ENCODE measurements at regions not wholly inside any gene's neighbourhood (a gene's known extent, or its start where the extent isn't known, plus 50 kb on each side); places are given as distances from the start of the nearest gene placed in this dataset.

GRCh38 chr11:105241136-105241535 lies 101.6 kb upstream of the CARD18 start:
- no peaks in the 10 kb centered on the region for H3K4me1 Mint-ChIP-seq
- H3K4me3 Mint-ChIP-seq, result no peak overlapping the region
- peaks cover 11% of the 10 kb centered on the region for H3K27me3 Mint-ChIP-seq
- no peaks in the 10 kb centered on the region for H3K9me3 Mint-ChIP-seq
- H3K27ac Mint-ChIP-seq, result no peak overlapping the region
- no peaks in the 10 kb centered on the region for H3K36me3 Mint-ChIP-seq

- H3K4me1 Mint-ChIP-seq, result no peaks in the 10 kb centered on the region
- H3K4me3 Mint-ChIP-seq, result no peak overlapping the region
- H3K36me3 Mint-ChIP-seq, result no peaks in the 10 kb centered on the region
- no peaks in the 10 kb centered on the region for H3K9me3 Mint-ChIP-seq
- H3K27me3 Mint-ChIP-seq, result peaks cover 11% of the 10 kb centered on the region
- no peak overlapping the region for H3K27ac Mint-ChIP-seq
Observed at GRCh38 chr11:105236664-105237063, 97.1 kb upstream of the CARD18 start.

- Mint-ChIP-seq H3K4me1 (no peaks in the 10 kb centered on the region), H3K27ac (no peak overlapping the region), H3K27me3 (peaks cover 8% of the 10 kb centered on the region), H3K4me3 (no peak overlapping the region), H3K36me3 (no peaks in the 10 kb centered on the region), H3K9me3 (no peaks in the 10 kb centered on the region)
Observed at GRCh38 chr11:105233285-105233684, 93.7 kb upstream of the CARD18 start.

DNA sequence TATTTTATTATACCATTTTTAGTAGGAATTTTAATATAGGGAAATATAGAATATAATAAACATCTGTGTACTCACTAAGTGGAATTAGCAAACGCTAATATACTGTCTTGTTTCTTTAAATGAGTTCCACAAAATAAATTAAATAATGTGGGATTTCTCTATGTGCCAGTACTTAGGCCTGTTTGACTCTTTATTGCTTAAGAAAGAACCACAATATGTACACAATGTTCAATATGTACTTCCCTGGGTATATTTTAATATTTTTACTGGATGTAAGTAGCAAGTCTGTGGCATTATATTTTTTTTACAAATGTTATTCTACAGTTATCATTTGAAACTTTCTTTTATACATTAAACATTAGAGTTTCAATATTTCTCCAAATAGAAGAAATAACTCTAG lies 92.5 kb upstream of the CARD18 start:
- Mint-ChIP-seq H3K9me3 (no peaks in the 10 kb centered on the region), H3K27me3 (peaks cover 8% of the 10 kb centered on the region), H3K4me3 (no peak overlapping the region), H3K4me1 (no peaks in the 10 kb centered on the region), H3K36me3 (no peaks in the 10 kb centered on the region), H3K27ac (no peak overlapping the region)

DNA sequence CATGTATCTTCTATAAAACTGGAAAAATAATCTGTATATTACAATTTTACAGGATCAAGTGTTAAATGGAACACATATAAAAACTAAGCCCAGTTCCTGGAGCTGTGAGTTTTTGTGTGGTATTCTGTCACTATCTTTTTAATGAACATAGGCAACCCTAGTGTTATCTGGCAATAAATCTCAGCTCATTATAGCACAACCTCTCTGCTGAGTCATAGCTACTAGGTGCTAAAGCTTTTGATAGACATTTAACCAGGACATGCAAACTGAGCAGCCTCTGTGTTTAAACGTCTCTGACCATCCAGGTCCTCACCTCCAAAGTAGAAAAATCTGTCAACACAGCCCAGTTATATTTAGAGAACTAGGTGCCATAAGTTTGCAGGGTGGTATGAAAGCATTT lies 91.0 kb upstream of the CARD18 start:
- Mint-ChIP-seq H3K27ac (no peak overlapping the region), H3K36me3 (no peaks in the 10 kb centered on the region), H3K27me3 (peaks cover 4% of the 10 kb centered on the region), H3K4me1 (no peaks in the 10 kb centered on the region), H3K9me3 (no peaks in the 10 kb centered on the region), H3K4me3 (no peak overlapping the region)

DNA sequence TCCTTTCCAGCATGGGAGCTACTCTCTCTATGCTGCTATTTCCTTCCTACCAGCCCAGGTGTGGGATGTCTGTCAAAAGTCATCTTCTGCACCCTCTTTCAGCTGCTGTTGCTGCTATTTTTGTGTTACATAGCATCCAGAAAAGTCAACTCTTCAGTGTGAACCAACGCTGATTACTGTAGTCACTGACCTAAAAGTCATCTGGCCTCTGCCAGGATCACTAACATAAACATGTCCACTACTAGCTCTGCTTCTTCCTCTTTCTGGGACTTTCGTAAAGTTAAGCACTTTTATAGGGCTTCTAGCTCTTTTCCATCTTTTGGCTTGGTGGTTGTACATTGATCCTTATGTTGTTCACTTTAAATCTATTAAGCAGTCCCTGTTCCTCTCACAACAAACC lies 90.2 kb upstream of the CARD18 start:
- no peaks in the 10 kb centered on the region for H3K9me3 Mint-ChIP-seq
- no peaks in the 10 kb centered on the region for H3K36me3 Mint-ChIP-seq
- H3K4me1 Mint-ChIP-seq, result no peaks in the 10 kb centered on the region
- no peak overlapping the region for H3K27ac Mint-ChIP-seq
- H3K4me3 Mint-ChIP-seq, result no peak overlapping the region
- H3K27me3 Mint-ChIP-seq, result peaks cover 9% of the 10 kb centered on the region

DNA sequence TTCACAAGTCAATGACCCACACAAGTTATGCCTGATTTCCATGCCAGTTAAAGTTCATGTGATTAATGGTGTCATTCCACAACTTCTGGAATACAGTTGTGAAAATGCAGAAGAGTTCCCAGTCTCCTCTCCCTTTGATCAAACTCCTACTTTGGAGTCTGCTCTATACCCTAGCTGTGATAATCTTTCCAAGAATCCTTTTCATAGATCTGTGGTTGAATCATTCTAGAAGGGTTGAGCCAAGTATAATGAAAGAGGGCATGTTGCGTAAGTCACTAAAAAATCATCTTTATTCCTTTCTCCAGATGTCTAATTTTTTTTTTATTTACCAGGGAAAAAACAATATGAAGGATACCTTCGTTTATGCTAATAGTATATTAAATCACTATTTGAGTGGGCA lies 89.7 kb upstream of the CARD18 start:
- no peak overlapping the region for H3K4me3 Mint-ChIP-seq
- no peaks in the 10 kb centered on the region for H3K4me1 Mint-ChIP-seq
- H3K27ac Mint-ChIP-seq, result no peak overlapping the region
- peaks cover 9% of the 10 kb centered on the region for H3K27me3 Mint-ChIP-seq
- H3K36me3 Mint-ChIP-seq, result no peaks in the 10 kb centered on the region
- H3K9me3 Mint-ChIP-seq, result no peaks in the 10 kb centered on the region

DNA sequence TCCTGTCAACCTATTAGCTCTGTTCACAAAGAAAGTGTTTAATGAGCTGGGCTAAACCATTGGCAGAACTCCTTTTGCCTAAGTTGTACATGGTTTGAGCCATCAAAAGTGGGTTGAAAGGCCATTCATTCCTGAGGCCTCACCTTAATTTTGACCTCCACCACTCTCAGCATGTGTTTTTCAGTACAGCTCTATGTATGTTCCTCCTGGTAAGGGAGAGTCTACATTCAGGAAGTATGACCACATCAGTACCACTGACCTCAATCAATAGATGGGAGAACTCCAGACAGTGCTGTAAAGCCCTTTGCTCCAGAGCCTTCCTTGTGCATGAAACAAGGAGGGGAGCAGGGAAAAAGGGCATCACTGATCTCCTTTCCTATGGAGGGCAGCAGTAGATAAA lies 87.8 kb upstream of the CARD18 start:
- H3K4me3 Mint-ChIP-seq, result no peak overlapping the region
- no peaks in the 10 kb centered on the region for H3K36me3 Mint-ChIP-seq
- H3K27me3 Mint-ChIP-seq, result peaks cover 9% of the 10 kb centered on the region
- H3K4me1 Mint-ChIP-seq, result no peaks in the 10 kb centered on the region
- H3K9me3 Mint-ChIP-seq, result no peaks in the 10 kb centered on the region
- no peak overlapping the region for H3K27ac Mint-ChIP-seq

- no peak overlapping the region for H3K4me3 Mint-ChIP-seq
Observed at GRCh38 chr11:105226766-105227165, 87.2 kb upstream of the CARD18 start.

GRCh38 chr11:105226091-105226490 lies 86.5 kb upstream of the CARD18 start:
- Mint-ChIP-seq H3K4me1 (no peaks in the 10 kb centered on the region), H3K27me3 (peaks cover 9% of the 10 kb centered on the region), H3K36me3 (no peaks in the 10 kb centered on the region)

More at GRCh38 chr11:105226766-105227165, 87.2 kb upstream of the CARD18 start:
- Mint-ChIP-seq H3K27me3 (peaks cover 9% of the 10 kb centered on the region), H3K9me3 (no peaks in the 10 kb centered on the region), H3K36me3 (no peaks in the 10 kb centered on the region), H3K27ac (no peak overlapping the region), H3K4me1 (no peaks in the 10 kb centered on the region)

GRCh38 chr11:105224482-105225253 lies 85.1 kb upstream of the CARD18 start:
- no peak overlapping the region for H3K27ac Mint-ChIP-seq
- no peak overlapping the region for H3K4me3 Mint-ChIP-seq
- H3K9me3 Mint-ChIP-seq, result no peaks in the 10 kb centered on the region
- H3K4me1 Mint-ChIP-seq, result no peaks in the 10 kb centered on the region
- H3K27me3 Mint-ChIP-seq, result peaks cover 9% of the 10 kb centered on the region
- H3K36me3 Mint-ChIP-seq, result no peaks in the 10 kb centered on the region

More at GRCh38 chr11:105226091-105226490, 86.5 kb upstream of the CARD18 start:
- no peak overlapping the region for H3K27ac Mint-ChIP-seq
- no peaks in the 10 kb centered on the region for H3K9me3 Mint-ChIP-seq
- no peak overlapping the region for H3K4me3 Mint-ChIP-seq

DNA sequence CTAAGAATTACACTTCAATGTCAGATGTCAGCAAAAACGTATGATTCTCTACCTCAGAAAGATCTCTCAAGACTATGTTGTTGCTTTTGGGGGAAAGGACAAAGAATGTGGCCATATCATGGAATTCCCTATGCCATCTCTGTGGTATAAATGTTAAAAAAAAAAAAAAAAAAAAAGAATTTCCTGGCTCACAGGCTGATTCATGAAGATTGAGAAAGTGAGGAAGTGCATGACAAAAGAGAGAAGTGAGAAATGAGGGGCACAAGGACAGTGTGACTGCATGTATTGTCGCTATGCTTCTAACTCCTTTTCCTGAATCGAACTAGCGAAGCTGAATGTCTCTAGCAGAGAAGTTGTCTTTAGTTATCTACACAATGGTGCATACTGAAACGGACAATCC lies 80.6 kb upstream of the CARD18 start:
- no peak overlapping the region for H3K4me3 Mint-ChIP-seq

GRCh38 chr11:105219670-105220069 lies 80.1 kb upstream of the CARD18 start:
- Mint-ChIP-seq H3K27ac (no peak overlapping the region), H3K4me3 (no peak overlapping the region), H3K9me3 (no peaks in the 10 kb centered on the region), H3K36me3 (no peaks in the 10 kb centered on the region), H3K4me1 (no peaks in the 10 kb centered on the region), H3K27me3 (peaks cover 1% of the 10 kb centered on the region)

More for the DNA sequence above, 80.6 kb upstream of the CARD18 start:
- Mint-ChIP-seq H3K4me1 (no peaks in the 10 kb centered on the region), H3K36me3 (no peaks in the 10 kb centered on the region), H3K27ac (no peak overlapping the region), H3K9me3 (no peaks in the 10 kb centered on the region), H3K27me3 (peaks cover 4% of the 10 kb centered on the region)

DNA sequence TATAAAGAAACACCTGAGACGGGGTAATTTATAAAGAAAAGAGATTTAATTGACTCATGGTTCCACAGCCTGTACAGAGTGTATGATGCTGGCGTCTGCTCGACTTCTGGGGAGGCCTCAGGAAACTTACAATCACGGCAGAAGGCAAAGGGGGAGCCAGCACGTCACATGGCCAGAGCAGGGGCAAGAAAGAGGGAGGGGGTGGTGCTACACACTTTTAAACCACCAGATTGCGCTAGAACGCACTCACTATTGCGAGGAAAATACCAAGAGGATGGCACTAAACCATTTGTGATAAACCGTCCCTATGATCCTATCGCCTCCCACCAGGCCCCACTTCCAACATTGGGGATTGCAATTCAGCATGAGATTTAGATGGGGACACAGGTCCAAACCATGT lies 79.7 kb upstream of the CARD18 start:
- H3K9me3 Mint-ChIP-seq, result no peaks in the 10 kb centered on the region
- H3K4me1 Mint-ChIP-seq, result no peaks in the 10 kb centered on the region
- no peak overlapping the region for H3K4me3 Mint-ChIP-seq
- H3K27me3 Mint-ChIP-seq, result peaks cover 1% of the 10 kb centered on the region
- no peak overlapping the region for H3K27ac Mint-ChIP-seq
- H3K36me3 Mint-ChIP-seq, result no peaks in the 10 kb centered on the region

GRCh38 chr11:105215528-105215927 lies 76.0 kb upstream of the CARD18 start:
- Mint-ChIP-seq H3K27me3 (peaks cover 1% of the 10 kb centered on the region), H3K4me3 (no peak overlapping the region), H3K27ac (no peak overlapping the region), H3K36me3 (no peaks in the 10 kb centered on the region), H3K4me1 (no peaks in the 10 kb centered on the region), H3K9me3 (no peaks in the 10 kb centered on the region)

DNA sequence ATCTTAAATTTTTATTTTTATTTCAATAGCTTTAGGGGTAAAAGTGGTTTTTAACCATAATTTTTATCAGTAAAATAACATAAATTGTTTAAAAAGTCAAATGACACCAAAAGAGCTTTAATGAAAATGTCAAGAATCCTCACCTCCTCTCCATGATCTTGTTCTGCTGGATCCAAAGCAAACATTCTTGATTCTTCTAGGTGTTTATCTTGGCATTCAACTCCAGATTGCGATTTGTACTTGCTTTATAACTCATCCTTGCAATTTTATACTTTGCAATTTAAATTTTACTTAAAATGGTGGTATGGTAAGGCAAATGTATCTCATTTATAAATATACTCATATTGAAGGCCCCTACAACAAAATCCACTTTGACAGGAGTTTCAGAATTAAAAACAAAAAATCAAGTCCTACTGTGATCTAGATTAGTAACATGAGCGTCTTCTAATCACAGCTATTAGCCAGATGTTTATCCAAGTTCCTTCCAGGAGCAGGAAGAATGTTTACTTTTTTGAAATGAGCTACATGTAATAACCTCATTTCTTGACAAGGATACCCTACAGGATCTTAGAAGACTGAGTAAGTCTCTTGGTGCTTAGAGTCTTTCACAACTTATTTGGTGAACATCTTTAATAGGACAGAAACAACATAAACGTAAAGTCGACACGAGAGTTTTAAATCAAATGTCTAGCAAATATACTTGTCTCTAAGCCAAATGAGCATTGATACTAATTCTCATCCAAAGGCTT lies 72.4 kb upstream of the CARD18 start:
- Mint-ChIP-seq H3K4me1 (no peaks in the 10 kb centered on the region), H3K4me3 (no peak overlapping the region), H3K9me3 (no peaks in the 10 kb centered on the region), H3K27me3 (peaks cover under 1% of the 10 kb centered on the region), H3K36me3 (no peaks in the 10 kb centered on the region), H3K27ac (no peak overlapping the region)
